OCI-LY1 (cell line): ENCODE measurements at regions not wholly inside any gene's neighbourhood (a gene's known extent, or its start where the extent isn't known, plus 50 kb on each side); places are given as distances from the start of the nearest gene placed in this dataset.

Source experiments
- EZH2 ChIP-seq: fragments of 200-600 bp; sonication (generic), shearing (Covaris generic); IDR thresholded peaks from 2 replicates; pipeline ENCODE4 v1.8.0; 2017; ENCODE audit warnings: borderline replicate concordance, mixed run types, mild to moderate bottlenecking, antibody characterized with exemption, low read length, moderate library complexity, mixed read lengths
- TF ChIP-seq, protein P1 (sequence below): fragments of 200-600 bp; sonication (generic), shearing (Covaris generic); IDR thresholded peaks from 2 replicates; pipeline ENCODE4 v1.5.1; 2017; ENCODE audit warnings: mild to moderate bottlenecking, antibody characterized with exemption, low read length, moderate library complexity, mixed read lengths

DNA sequence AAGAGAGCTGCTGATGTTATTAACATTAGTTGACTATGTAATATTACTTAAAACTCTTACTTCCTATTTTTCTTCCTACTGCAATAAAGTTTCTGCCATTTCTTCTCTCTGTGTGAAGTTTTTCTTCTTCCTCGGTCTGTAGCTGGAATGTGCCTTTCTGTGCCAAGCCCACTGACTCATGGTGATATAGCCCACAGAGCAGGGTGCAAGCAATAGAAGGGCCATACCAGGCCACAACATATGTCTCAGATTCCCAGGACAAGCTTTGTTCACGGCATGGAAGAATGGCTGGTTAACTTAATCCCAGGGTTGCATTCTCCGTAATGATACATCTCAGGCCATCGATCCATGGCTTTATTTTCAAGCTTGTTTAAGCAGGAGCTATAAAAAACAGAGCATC, 815.3 kb downstream of the TUSC7 start:
- TF ChIP-seq, protein P1, sequence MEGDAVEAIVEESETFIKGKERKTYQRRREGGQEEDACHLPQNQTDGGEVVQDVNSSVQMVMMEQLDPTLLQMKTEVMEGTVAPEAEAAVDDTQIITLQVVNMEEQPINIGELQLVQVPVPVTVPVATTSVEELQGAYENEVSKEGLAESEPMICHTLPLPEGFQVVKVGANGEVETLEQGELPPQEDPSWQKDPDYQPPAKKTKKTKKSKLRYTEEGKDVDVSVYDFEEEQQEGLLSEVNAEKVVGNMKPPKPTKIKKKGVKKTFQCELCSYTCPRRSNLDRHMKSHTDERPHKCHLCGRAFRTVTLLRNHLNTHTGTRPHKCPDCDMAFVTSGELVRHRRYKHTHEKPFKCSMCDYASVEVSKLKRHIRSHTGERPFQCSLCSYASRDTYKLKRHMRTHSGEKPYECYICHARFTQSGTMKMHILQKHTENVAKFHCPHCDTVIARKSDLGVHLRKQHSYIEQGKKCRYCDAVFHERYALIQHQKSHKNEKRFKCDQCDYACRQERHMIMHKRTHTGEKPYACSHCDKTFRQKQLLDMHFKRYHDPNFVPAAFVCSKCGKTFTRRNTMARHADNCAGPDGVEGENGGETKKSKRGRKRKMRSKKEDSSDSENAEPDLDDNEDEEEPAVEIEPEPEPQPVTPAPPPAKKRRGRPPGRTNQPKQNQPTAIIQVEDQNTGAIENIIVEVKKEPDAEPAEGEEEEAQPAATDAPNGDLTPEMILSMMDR: no peak
- TF ChIP-seq EZH2: no peak
